ENCODE measurements at regions not wholly inside any gene's neighbourhood (a gene's known extent, or its start where the extent isn't known, plus 50 kb on each side); places are given as distances from the start of the nearest gene placed in this dataset.

GRCh38 chr2:65482971-65483370 lies 50.6 kb upstream of the SPRED2 start:
- Histone ChIP-seq H3K27me3 (ENCODE audit: insufficient read depth, low read depth, severe bottlenecking) (peaks cover 73% of the 10 kb centered on the region), H3K4me3 (ENCODE audit: low read depth, low read length) (no peak overlapping the region), H3K36me3 (no peaks in the 10 kb centered on the region), H3K9me3 (ENCODE audit: severe bottlenecking) (peaks cover 24% of the 10 kb centered on the region), H3K27ac (no peak overlapping the region)
- TF ChIP-seq CTCF (IDR thresholded peaks at IDR 0.05; ENCODE audit: low read depth, low read length) = no peak
- DNase-seq = no peak

All from WERI-Rb-1 (cell line).